NCI-H1436 (cell line): ENCODE measurements at regions not wholly inside any gene's neighbourhood (a gene's known extent, or its start where the extent isn't known, plus 50 kb on each side); places are given as distances from the start of the nearest gene placed in this dataset.
A peak's percentile ranks its signal among the peaks of the same experiment; 100 is the strongest.
"Not testable (repeated sequence)": the region's sequence is repeated elsewhere in the genome, so short reads cannot be mapped to it uniquely, and the experiment has no call there.

Experiments used
- DNase-seq: peaks from one replicate; lab custom pipeline; 2025; lab: John Stamatoyannopoulos, UW

DNA sequence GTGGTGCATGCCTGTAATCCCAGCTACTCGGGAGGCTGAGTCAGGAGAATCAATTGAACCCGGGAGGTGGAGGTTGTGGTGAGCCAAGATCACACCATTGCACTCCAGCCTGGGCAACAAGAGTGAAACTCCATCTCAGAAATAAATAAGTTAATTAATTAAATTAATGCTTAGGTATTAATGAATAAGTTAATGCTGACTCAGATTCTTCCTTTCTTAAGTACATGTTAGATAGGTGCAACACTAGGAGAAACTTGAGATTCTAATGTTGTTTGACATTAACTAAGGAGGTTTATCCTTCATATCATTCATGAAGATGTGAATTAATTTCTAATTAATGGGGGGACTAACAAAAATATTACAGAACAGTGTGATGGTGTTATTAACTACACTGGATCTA lies 812.6 kb upstream of the SPRY2 start:
- DNase-seq: no peak

DNA sequence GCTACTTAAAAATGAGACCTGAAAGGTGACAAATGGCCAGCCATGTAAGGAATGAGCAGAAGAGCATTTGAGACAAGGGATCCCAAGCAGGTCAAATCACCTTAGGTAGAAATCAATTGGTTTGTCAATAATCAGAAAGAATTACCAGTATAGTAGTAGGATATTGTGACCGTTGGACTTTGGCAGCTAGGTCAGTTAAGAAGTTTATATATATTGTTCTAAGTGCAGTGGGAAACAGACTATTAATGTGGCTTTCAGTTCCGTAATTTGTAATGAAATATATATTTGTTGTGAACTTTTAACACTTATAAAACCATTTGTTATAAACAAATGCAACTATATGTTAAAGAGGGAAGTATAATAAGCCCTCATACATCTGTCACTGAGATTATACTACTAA lies 807.9 kb upstream of the SPRY2 start:
- no peak for DNase-seq

GRCh38 chr13:81146576-81146975 lies 805.6 kb upstream of the SPRY2 start:
- not testable (repeated sequence) for DNase-seq

- no peak for DNase-seq
Observed at GRCh38 chr13:81142306-81142999, 801.5 kb upstream of the SPRY2 start.

DNA sequence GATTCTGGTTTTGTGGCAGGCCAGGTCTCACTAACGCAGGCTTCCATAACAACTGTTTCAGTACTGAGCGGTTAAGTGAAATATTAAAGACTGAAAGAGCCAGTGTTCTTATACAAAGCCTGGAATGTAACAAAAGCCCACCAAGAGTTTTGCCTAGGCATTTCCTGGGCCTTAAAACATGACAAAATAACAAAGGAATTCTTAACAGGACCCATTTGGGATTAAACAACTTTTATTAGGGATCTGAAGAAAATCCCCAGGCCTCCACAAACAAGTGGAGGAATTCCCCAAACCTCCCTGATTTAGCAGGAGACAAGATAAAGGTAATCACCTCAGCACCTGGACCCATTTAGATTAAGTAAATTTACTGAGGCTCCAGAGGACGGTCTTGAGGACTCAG lies 799.7 kb upstream of the SPRY2 start:
- no peak for DNase-seq

- DNase-seq: no peak
Observed at GRCh38 chr13:81139987-81140386, 799.1 kb upstream of the SPRY2 start.

- no peak for DNase-seq
Observed at GRCh38 chr13:81138353-81138980, 797.5 kb upstream of the SPRY2 start.

GRCh38 chr13:81133066-81133465 lies 792.1 kb upstream of the SPRY2 start:
- no peak for DNase-seq

DNA sequence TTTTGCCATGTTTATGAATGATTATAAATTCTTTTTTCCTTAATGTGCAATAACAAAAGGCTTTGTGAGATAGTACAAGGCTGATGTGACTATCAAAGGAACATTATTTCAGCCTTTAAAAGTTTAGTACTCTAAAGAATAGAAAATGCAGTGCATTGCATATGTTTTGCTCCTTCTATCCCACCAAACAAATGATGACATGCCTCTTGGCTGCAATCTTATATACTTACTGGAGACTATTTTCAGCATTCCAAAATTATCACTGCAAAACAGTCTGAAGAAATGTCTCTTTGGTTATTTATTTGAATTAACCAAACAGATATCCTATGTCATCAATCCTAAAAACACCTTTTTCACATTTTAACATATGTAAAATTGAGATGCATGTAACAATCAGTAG lies 776.5 kb upstream of the SPRY2 start:
- DNase-seq: no peak

DNA sequence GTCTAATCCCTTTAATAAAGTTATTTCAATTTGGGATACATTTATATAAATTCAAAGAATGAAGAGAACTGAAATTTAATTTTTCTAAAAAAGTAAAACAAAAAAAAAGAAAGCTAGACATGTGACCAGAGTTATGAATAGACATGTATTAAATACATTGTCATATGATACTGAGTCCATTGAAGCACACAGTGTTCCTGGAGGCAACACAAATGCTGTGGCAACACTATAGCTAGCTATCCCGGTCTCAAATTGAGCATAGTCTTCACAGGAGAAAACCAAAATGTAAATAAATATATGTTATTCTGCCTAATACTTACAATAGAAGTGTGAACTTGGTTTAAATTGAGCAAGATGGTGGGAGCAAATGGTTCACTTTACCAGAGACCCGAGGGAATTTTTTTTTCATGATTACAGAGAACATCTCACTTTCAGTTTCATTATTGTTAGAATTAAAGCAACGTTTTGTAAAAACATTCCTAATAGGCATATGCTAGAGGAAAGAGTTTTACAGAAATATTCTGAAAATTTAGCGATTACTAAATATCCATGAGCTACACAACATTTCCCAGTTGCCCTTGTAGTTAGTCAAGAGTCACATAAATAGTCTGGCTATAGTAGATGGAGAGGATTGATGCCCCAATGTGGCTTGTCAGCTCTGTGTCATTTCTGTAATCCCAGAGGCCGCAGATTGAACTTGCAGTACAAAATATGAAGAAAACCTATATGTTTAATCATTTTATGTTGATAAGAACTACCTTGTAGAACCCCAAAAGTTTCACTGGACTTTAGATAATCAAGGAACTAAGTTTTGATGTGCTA lies 775.7 kb upstream of the SPRY2 start:
- DNase-seq: no peak

- peak; percentile 35 for DNase-seq
Observed at GRCh38 chr13:81109026-81109425, 768.1 kb upstream of the SPRY2 start.

GRCh38 chr13:81106348-81106747 lies 765.4 kb upstream of the SPRY2 start:
- DNase-seq: no peak

DNA sequence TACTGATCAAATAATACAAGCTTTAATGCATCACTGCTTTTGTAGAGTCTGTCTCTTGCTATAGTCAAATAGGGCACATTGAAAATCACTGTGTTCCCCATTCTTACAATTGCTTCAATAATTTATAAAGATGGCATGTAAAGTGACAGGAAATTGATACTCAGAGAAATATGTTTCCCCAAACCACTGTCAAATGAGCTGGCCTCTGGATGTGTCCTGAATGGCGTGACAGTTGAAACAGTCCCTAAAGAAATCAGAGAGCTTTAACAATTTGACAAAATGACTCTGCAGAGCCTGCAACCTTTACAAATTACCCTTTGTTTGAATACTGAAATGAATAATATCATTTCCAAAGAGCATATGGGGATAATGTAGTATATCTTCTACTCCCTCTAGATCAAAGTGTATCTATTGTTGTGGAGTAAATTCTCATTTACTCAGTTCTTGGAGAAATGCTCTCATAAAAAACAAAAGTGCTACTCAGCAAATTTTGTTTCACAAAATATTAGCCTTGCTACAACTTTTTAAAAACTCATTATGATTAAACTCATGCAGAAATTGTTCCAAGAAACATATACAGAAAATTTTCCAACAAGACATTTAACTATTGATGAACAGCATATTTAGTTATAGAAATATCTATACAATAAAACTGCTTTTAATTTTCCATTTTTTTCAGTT lies 763.2 kb upstream of the SPRY2 start:
- peak; percentile 16 for DNase-seq

- not testable (repeated sequence) for DNase-seq
Observed at GRCh38 chr13:81102066-81102465, 761.1 kb upstream of the SPRY2 start.

DNA sequence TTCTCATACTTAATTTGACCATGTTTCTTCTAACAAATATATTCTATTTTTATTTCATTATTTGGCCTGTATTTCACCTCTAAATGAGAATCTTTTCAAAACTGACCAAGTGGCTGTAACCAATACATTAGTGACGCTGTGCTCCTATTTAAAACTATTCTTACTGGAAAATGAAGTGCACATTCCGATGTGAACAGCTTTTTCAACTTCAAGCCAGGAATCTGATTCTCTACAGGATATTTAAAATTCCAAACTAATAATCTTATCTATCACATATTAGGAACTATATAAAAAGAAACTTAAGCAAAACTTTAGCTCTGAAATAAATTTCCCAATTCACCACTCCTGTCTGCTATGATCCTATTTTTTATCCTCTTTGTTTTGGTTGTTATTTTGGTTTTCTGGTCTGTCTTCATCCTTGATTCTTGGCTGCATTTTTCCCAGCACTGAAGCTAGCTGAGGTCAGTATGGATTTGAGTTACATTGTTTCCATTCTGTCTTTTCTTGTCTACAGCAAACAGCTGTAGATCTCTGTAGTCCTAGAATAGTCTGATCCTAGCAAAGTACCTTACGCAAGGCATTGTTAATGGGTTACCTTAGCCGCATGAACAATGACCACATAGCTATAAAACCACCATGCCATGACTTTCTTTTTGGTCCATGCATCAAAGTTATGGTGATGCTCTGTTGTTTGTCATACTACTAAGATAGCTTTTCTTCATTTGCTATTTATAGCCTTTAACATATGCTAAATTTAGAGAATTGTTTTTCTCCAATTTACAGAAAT lies 748.6 kb upstream of the SPRY2 start:
- DNase-seq: no peak

- no peak for DNase-seq
Observed at GRCh38 chr13:81080911-81081454, 740.1 kb upstream of the SPRY2 start.

- DNase-seq: no peak
Observed at GRCh38 chr13:81078048-81078447, 737.1 kb upstream of the SPRY2 start.

DNA sequence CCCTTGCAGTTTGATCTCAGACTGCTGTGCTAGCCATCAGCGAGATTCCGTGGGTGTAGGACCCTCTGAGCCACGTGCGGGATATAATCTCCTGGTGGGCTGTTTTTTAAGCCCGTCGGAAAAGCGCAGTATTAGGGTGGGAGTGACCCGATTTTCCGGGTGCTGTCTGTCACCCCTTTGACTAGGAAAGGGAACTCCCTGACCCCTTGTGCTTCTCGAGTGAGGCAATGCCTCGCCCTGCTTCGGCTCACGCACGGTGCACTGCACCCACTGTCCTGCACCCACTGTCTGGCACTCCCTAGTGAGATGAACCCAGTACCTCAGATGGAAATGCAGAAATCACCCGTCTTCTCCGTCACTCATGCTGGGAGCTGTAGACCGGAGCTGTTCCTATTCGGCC lies 728.9 kb upstream of the SPRY2 start:
- not testable (repeated sequence) for DNase-seq

GRCh38 chr13:81058916-81059290 lies 718.0 kb upstream of the SPRY2 start:
- no peak for DNase-seq

GRCh38 chr13:81058211-81058915 lies 717.4 kb upstream of the SPRY2 start:
- no peak for DNase-seq

DNA sequence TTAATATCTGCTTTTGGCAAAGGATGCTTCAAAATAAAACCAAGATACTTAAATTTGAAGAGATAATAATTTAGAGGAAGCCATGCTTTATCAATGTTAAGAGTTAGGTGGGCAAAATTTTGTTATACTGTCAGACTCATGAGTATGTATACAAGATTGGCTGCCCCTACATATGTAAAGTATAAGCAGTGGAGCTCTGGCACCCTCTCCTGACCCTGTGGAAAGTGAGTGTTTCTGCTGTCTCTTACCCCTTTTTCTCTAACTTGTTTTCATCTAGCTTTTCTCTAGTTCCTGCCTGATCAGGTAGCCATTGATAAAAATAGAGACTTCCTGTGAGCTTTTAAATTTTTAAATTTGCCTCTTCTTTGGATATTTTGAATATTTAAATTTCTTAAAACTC lies 710.9 kb upstream of the SPRY2 start:
- DNase-seq: no peak
